ENCODE measurements at regions not wholly inside any gene's neighbourhood (a gene's known extent, or its start where the extent isn't known, plus 50 kb on each side); places are given as distances from the start of the nearest gene placed in this dataset.

GRCh38 chr9:108708448-108708847 lies 147.3 kb downstream of the ACTL7B start:
- TF ChIP-seq, protein P1, sequence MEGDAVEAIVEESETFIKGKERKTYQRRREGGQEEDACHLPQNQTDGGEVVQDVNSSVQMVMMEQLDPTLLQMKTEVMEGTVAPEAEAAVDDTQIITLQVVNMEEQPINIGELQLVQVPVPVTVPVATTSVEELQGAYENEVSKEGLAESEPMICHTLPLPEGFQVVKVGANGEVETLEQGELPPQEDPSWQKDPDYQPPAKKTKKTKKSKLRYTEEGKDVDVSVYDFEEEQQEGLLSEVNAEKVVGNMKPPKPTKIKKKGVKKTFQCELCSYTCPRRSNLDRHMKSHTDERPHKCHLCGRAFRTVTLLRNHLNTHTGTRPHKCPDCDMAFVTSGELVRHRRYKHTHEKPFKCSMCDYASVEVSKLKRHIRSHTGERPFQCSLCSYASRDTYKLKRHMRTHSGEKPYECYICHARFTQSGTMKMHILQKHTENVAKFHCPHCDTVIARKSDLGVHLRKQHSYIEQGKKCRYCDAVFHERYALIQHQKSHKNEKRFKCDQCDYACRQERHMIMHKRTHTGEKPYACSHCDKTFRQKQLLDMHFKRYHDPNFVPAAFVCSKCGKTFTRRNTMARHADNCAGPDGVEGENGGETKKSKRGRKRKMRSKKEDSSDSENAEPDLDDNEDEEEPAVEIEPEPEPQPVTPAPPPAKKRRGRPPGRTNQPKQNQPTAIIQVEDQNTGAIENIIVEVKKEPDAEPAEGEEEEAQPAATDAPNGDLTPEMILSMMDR (IDR thresholded peaks at IDR 0.05) = no peak
- TF ChIP-seq POLR2A (IDR thresholded peaks at IDR 0.05) = no peak
- TF ChIP-seq POLR2AphosphoS5 (IDR thresholded peaks at IDR 0.05) = no peak
- TF ChIP-seq EP300 (IDR thresholded peaks at IDR 0.05) = no peak
